ENCODE measurements at regions not wholly inside any gene's neighbourhood (a gene's known extent, or its start where the extent isn't known, plus 50 kb on each side); places are given as distances from the start of the nearest gene placed in this dataset.

GRCh38 chr9:38120961-38121360 is 51.9 kb upstream of the SHB start:
- Mint-ChIP-seq H3K27me3 (ENCODE audit: low read depth) (peaks cover 54% of the 10 kb centered on the region), H3K36me3 (ENCODE audit: insufficient read depth in 1 of 3, low read depth in 3 of 3) (no peaks in the 10 kb centered on the region), H3K27ac (no peak overlapping the region), H3K4me3 (no peak overlapping the region), H3K4me1 (no peaks in the 10 kb centered on the region), H3K9me3 (no peaks in the 10 kb centered on the region)
- Histone ChIP-seq H3K4me2 (ENCODE audit: insufficient read depth, insufficient read length, low read length) (no peak overlapping the region), H4K20me1 (ENCODE audit: control insufficient read depth, insufficient read depth, insufficient read length) (no peaks in the 10 kb centered on the region), H3K23me2 (ENCODE audit: insufficient read length, low read depth, low read length, poor library complexity, severe bottlenecking) (no peaks in the 10 kb centered on the region), H2BK20ac (ENCODE audit: low read depth, low read length, poor library complexity, severe bottlenecking) (no peak overlapping the region), H3K14ac (ENCODE audit: insufficient read depth, low read length) (no peak overlapping the region), H2BK12ac (ENCODE audit: insufficient read length, low read depth, low read length) (no peak overlapping the region), H3K9ac (ENCODE audit: extremely low read depth, insufficient read length, low read length) (no peak overlapping the region), H3K27ac (ENCODE audit: insufficient read length, low read depth, low read length) (no peak overlapping the region), H3K4me1 (ENCODE audit: insufficient read depth, low read length) (no peaks in the 10 kb centered on the region), H2AFZ (ENCODE audit: low read length) (no peak overlapping the region), H3K79me1 (ENCODE audit: insufficient read depth, low read depth, low read length, poor library complexity, severe bottlenecking) (no peaks in the 10 kb centered on the region), H4K5ac (ENCODE audit: insufficient read length, low read depth, low read length) (no peak overlapping the region), H3K79me2 (ENCODE audit: insufficient read depth, low read length) (no peaks in the 10 kb centered on the region), H2BK5ac (ENCODE audit: insufficient read length, low read length) (no peak overlapping the region), H3K27me3 (ENCODE audit: insufficient read depth, low read length) (no peaks in the 10 kb centered on the region; the same call in 1 of the 2 replicates), H3T11ph (ENCODE audit: low read length) (no peak overlapping the region), H3K56ac (ENCODE audit: insufficient read length, low read depth, low read length) (no peak overlapping the region), H3K4ac (ENCODE audit: low read depth, low read length) (no peak overlapping the region), H3K23ac (ENCODE audit: insufficient read length, low read depth, low read length) (no peak overlapping the region), H4K91ac (ENCODE audit: insufficient read length, low read depth, low read length) (no peak overlapping the region), H2AK5ac (ENCODE audit: insufficient read length, low read length) (no peak overlapping the region), H4K8ac (replicated peaks; ENCODE audit: insufficient read length, low read depth, low read length) (no peak overlapping the region), H3K18ac (ENCODE audit: insufficient read length, low read depth, low read length) (no peak overlapping the region), H2BK15ac (ENCODE audit: low read depth, low read length) (no peak overlapping the region), H2BK120ac (ENCODE audit: low read depth, low read length, poor library complexity, severe bottlenecking) (no peak overlapping the region), H3K9me3 (ENCODE audit: control insufficient read depth, low read depth, low read length) (no peaks in the 10 kb centered on the region)
- TF ChIP-seq CTCF (conservative IDR thresholded peaks at IDR 0.05) = no peak
- no peak for DNase-seq
- no CpG with 5 or more reads among the region's 6 CpGs for WGBS (ENCODE audit: extremely low coverage, insufficient read length, low lambda C conversion rate)

Data from H9 (cell line).